ENCODE measurements at regions not wholly inside any gene's neighbourhood (a gene's known extent, or its start where the extent isn't known, plus 50 kb on each side); places are given as distances from the start of the nearest gene placed in this dataset.

GRCh38 chr9:81145331-81145963 lies 543.9 kb downstream of the TLE1 start:
- TF ChIP-seq ZFP36 (IDR thresholded peaks at IDR 0.05; ENCODE audit: low read depth, low read length, partially characterized antibody) (no peak), MAFF (IDR thresholded peaks at IDR 0.05; ENCODE audit: low read length) (no peak), ZC3H4 (CRISPR knock-in tag; IDR thresholded peaks at IDR 0.05; ENCODE audit: borderline replicate concordance) (no peak), KAT7 (CRISPR knock-in tag; IDR thresholded peaks at IDR 0.05; ENCODE audit: borderline replicate concordance) (no peak), GTF2E2 (tag; IDR thresholded peaks at IDR 0.05) (no peak), DACH1 (IDR thresholded peaks at IDR 0.05; ENCODE audit: partially characterized antibody) (no peak), ZNF644 (tag; IDR thresholded peaks at IDR 0.05; ENCODE audit: low read depth) (no peak), NR0B1 (IDR thresholded peaks at IDR 0.05; ENCODE audit: partially characterized antibody) (no peak), NFYB (IDR thresholded peaks at IDR 0.05; ENCODE audit: extremely low read depth, insufficient read length) (no peak), ZNF217 (CRISPR knock-in tag; IDR thresholded peaks at IDR 0.05) (no peak), SMC3 (conservative IDR thresholded peaks at IDR 0.05; ENCODE audit: insufficient read depth, low read depth, low read length) (no peak), ZFX (CRISPR knock-in tag; IDR thresholded peaks at IDR 0.05) (no peak)
